ENCODE measurements at regions not wholly inside any gene's neighbourhood (a gene's known extent, or its start where the extent isn't known, plus 50 kb on each side); places are given as distances from the start of the nearest gene placed in this dataset.

DNA sequence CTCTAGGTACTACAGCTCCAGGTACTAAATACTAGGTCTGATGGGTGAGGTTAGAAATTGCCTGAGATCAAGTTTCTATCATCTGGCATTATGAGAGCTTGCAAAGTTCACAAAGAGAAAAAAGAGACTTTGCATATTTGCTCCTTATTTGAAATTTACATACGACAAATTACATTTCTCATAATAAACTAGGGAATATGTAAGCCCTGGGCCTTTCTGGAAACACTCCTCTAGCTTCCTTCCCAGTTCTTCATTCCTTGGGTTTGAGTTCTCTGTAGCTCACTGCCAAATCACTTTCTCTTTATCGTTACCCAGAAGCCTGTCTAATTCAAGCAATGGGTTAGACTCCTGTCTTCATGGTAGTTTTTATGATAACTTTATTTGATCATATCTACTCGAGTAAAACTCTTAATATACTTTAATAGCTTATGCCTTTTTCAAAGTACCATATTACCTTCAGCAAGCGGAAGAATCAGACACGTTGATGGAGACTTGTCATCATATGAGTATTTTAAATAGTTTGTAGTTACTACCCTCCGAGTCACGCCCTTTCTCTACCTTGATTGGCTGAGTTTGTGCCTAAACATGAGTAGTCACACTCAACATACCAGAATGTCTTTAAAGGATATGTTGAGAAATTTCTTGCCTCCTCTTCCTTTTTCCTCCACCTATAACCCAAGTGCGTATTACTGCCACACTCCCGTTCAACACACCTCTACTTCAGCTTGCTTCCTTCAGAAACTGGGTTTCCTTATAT lies 150.5 kb downstream of the DKK1 start:
- Histone ChIP-seq H4K20me1 (ENCODE audit: insufficient read depth) (no peaks in the 10 kb centered on the region), H3K79me2 (ENCODE audit: insufficient read depth, low read length) (no peaks in the 10 kb centered on the region), H3K4me2 (ENCODE audit: low read length) (no peak overlapping the region), H3K9ac (ENCODE audit: low read length) (no peak overlapping the region), H3K27me3 (ENCODE audit: insufficient read depth, low read length) (no peaks in the 10 kb centered on the region), H3K9me2 (ENCODE audit: insufficient read depth) (no peaks in the 10 kb centered on the region), H3K4me3 (replicated peaks in 1 of 2; ENCODE audit: low read depth in 1 of 2, low read length in 2 of 2) (no peak overlapping the region), H3K36me3 (ENCODE audit: control insufficient read depth in 1 of 2, insufficient read depth in 2 of 2, low read length in 2 of 2) (no peaks in the 10 kb centered on the region), H3K4me1 (ENCODE audit: control insufficient read depth in 1 of 2, insufficient read depth in 2 of 2, low read length in 2 of 2) (peaks cover 0 to 5% of the 10 kb centered on the region in 2 experiments; a peak in 1 of 4 replicates), H3K9me3 (ENCODE audit: control insufficient read depth in 1 of 2, insufficient read depth in 1 of 2, low read depth in 1 of 2, low read length in 2 of 2) (no peaks in the 10 kb centered on the region), H2AFZ (ENCODE audit: low read depth, low read length, poor library complexity, severe bottlenecking) (peak overlapping the region; percentile 69), H3K27ac (ENCODE audit: low read depth, low read length) (no peak overlapping the region)
- intact Hi-C loops (cut with micrococcal nuclease), result no loop called here
- DNase-seq (ENCODE audit: low read depth, low spot score) (no peak), ATAC-seq (no peak)
- TF ChIP-seq SP1 (IDR thresholded peaks at IDR 0.05; ENCODE audit: low read depth) (no peak), YY1 (IDR thresholded peaks at IDR 0.05; ENCODE audit: extremely low read depth, insufficient replicate concordance, low read depth, low read length) (no peak), FOSL1 (IDR thresholded peaks at IDR 0.05; ENCODE audit: low read depth) (no peak), EGR1 (IDR thresholded peaks at IDR 0.05; ENCODE audit: low read depth) (no peak), POLR2A (IDR thresholded peaks at IDR 0.05; ENCODE audit: borderline replicate concordance, extremely low read depth, insufficient read depth, insufficient read length) (no peak), ZFX (IDR thresholded peaks at IDR 0.05) (no peak), ZNF274 (IDR thresholded peaks at IDR 0.05; ENCODE audit: low read depth, low read length) (no peak), POLR2AphosphoS5 (IDR thresholded peaks at IDR 0.05; ENCODE audit: low read depth, low read length) (no peak), SRF (IDR thresholded peaks at IDR 0.05; ENCODE audit: low read depth) (no peak)
- TF ChIP-seq, protein P1, sequence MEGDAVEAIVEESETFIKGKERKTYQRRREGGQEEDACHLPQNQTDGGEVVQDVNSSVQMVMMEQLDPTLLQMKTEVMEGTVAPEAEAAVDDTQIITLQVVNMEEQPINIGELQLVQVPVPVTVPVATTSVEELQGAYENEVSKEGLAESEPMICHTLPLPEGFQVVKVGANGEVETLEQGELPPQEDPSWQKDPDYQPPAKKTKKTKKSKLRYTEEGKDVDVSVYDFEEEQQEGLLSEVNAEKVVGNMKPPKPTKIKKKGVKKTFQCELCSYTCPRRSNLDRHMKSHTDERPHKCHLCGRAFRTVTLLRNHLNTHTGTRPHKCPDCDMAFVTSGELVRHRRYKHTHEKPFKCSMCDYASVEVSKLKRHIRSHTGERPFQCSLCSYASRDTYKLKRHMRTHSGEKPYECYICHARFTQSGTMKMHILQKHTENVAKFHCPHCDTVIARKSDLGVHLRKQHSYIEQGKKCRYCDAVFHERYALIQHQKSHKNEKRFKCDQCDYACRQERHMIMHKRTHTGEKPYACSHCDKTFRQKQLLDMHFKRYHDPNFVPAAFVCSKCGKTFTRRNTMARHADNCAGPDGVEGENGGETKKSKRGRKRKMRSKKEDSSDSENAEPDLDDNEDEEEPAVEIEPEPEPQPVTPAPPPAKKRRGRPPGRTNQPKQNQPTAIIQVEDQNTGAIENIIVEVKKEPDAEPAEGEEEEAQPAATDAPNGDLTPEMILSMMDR (IDR thresholded peaks at IDR 0.05 in 2 of 3, conservative IDR thresholded peaks at IDR 0.05 in 1 of 3; ENCODE audit: borderline replicate concordance in 1 of 3, insufficient read depth in 1 of 3, low read depth in 2 of 3, low read length in 2 of 3), result no peak
- TF ChIP-seq, protein P2, sequence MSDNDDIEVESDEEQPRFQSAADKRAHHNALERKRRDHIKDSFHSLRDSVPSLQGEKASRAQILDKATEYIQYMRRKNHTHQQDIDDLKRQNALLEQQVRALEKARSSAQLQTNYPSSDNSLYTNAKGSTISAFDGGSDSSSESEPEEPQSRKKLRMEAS (IDR thresholded peaks at IDR 0.05), result no peak
- CTCF ChIA-PET, result interaction anchor here (1.1 kb wide), 1 partner anchor 26 kb away, joined by 4 read pairs; no protein-coding TSS in a partner anchor
- POLR2A ChIA-PET, result interaction anchor here (1.3 kb wide), 1 partner anchor 22 kb away, joined by 4 read pairs; no protein-coding TSS in a partner anchor
- no TSS peak for BruUV-seq (replicated peaks)
- RAD21 ChIA-PET (ENCODE audit: low non-redundant PET in 1 of 2, low total read pairs in 2 of 2, uncharacterized antibody in 2 of 2, unreplicated experiment in 2 of 2), result no interaction called here

Data from HCT116 (cell line).